ENCODE measurements at regions not wholly inside any gene's neighbourhood (a gene's known extent, or its start where the extent isn't known, plus 50 kb on each side); places are given as distances from the start of the nearest gene placed in this dataset.

DNA sequence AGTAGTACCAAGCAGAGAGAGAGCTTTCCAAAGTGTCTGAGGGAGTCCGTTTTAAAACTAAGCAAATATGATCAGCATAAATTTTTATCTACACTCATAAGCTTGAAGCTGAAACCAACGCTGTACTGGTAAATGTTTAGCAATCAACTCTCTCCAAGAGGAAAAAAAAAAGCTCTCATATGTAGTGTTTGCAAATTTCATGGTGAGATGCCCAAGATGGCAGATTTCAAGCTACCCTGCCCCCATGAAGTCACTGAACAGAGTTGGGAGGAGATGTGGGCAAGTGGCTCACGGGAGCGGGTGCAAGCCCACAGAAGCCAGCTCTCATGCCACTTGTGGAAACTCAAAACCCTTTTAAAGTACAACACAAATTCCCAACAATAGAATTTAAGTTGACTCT is 475.8 kb downstream of the BCAT1 start:
- no peak overlapping the region for H3K27ac Mint-ChIP-seq
- no peaks in the 10 kb centered on the region for H3K27me3 Mint-ChIP-seq
- no peak overlapping the region for H3K4me3 Mint-ChIP-seq
- H3K4me1 Mint-ChIP-seq (ENCODE audit: low read depth): no peaks in the 10 kb centered on the region
- DNase-seq: no peak
- no peaks in the 10 kb centered on the region for H3K36me3 Mint-ChIP-seq (ENCODE audit: low read depth)
- no peaks in the 10 kb centered on the region for H3K9me3 Mint-ChIP-seq

DNA sequence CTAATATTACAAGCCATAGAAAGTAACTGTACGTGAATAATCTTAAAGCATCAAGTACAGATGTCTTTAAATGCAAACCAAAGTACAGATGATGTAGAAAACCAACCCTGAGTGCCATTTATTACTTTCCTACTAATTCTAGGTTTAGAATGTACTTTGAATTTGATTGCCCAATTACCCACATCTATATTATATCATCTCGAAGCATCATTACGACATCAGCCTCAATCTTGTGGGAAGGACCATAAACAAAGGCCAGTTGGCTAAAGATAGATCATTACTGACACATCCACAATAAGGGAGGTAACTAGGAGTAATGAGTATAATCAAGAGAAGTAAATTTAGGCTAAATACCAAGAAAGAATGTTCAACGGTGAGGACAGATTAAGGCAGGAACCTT is 478.9 kb downstream of the BCAT1 start:
- no peaks in the 10 kb centered on the region for H3K9me3 Mint-ChIP-seq
- no peak overlapping the region for H3K27ac Mint-ChIP-seq
- H3K27me3 Mint-ChIP-seq: no peaks in the 10 kb centered on the region
- DNase-seq: no peak
- H3K4me3 Mint-ChIP-seq: no peak overlapping the region
- no peaks in the 10 kb centered on the region for H3K36me3 Mint-ChIP-seq (ENCODE audit: low read depth)
- H3K4me1 Mint-ChIP-seq (ENCODE audit: low read depth): no peaks in the 10 kb centered on the region

DNA sequence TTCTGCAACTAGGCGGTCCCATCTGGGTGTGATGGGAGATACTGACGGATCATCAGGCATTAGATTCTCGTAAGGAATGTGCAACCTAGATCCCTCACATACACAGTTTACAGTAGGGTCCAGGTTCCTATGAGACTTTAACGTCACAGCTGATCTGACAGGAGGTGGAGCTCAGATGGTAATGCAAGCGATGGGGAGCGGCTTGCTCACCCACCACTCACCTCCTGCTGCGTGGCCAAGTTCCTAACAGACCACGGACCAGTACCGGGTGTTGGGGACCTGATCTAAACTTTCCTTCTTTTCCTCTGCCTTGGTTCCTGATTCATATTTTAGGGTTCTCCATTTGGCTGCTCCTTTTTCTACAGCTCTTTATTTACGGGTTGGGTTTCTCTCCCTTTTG is 479.8 kb downstream of the BCAT1 start:
- DNase-seq: no peak
- no peaks in the 10 kb centered on the region for H3K36me3 Mint-ChIP-seq (ENCODE audit: low read depth)
- no peak overlapping the region for H3K27ac Mint-ChIP-seq
- H3K4me1 Mint-ChIP-seq (ENCODE audit: low read depth): no peaks in the 10 kb centered on the region
- H3K4me3 Mint-ChIP-seq: no peak overlapping the region
- no peaks in the 10 kb centered on the region for H3K9me3 Mint-ChIP-seq
- no peaks in the 10 kb centered on the region for H3K27me3 Mint-ChIP-seq

DNA sequence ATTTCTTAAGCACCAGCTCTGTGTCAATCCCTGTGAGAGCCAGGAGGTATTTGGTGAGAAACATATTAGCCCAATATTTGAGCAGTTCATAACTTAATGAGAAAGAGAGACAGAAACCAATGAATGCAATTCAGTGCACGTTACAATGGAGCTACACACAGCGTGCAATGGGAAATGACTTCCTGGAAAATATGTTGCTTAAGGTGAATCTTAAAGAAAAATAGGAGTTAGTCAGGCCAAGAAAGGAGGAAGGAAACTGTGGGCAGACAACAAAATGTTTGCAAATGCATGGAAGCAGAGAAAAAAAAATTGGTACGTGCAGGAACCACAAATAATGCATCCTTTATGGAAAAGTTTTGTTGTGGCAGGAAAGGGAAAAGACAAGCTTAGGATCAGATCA is 481.7 kb downstream of the BCAT1 start:
- no peaks in the 10 kb centered on the region for H3K36me3 Mint-ChIP-seq (ENCODE audit: low read depth)
- H3K27ac Mint-ChIP-seq: no peak overlapping the region
- H3K4me3 Mint-ChIP-seq: no peak overlapping the region
- H3K9me3 Mint-ChIP-seq: no peaks in the 10 kb centered on the region
- H3K27me3 Mint-ChIP-seq: no peaks in the 10 kb centered on the region
- no peak for DNase-seq
- peaks cover 2% of the 10 kb centered on the region for H3K4me1 Mint-ChIP-seq (ENCODE audit: low read depth)

DNA sequence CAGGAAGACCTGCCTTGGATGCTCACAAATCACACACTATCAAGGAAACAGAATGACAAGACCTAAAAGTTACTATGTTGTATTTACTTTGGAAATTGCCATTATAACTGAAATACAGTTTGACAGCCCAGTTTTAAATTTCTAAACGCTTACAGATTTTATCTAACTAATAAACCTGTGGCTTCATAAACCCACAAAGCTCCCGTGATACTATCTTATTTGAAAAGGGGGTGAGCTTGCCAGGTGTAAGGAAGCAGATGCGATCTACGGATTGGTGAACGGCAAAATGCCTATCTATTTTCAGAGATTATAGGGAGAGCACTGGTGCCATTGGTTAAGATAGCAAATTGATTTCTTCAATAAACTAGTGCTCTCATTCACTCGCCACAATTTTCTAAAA is 485.5 kb downstream of the BCAT1 start:
- no peak for DNase-seq
- Mint-ChIP-seq H3K27me3 (peaks cover 2% of the 10 kb centered on the region), H3K4me1 (ENCODE audit: low read depth) (peaks cover 2% of the 10 kb centered on the region), H3K36me3 (ENCODE audit: low read depth) (no peaks in the 10 kb centered on the region), H3K9me3 (no peaks in the 10 kb centered on the region), H3K4me3 (no peak overlapping the region), H3K27ac (no peak overlapping the region)

DNA sequence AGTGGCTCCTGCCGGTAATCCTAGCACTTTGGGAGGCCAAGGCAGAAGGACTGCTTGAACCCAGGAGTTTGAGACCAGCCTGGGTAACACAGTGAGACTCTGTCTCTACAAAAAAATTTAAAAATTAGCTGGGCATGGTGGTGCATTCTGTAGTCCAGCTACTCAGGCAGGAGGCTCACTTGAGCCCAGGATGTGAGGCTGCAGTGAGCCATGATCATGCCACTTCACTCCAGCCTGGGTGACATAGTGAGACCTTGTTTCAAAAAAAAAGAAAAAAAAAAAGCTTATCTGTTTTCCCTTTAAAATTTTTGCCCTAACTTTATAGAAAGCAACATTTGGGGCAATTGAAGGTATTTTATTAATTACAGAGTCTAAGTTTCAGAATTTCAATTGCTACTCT is 486.0 kb downstream of the BCAT1 start:
- no peaks in the 10 kb centered on the region for H3K9me3 Mint-ChIP-seq
- DNase-seq: no peak
- H3K4me3 Mint-ChIP-seq: no peak overlapping the region
- no peak overlapping the region for H3K27ac Mint-ChIP-seq
- no peaks in the 10 kb centered on the region for H3K36me3 Mint-ChIP-seq (ENCODE audit: low read depth)
- peaks cover 2% of the 10 kb centered on the region for H3K4me1 Mint-ChIP-seq (ENCODE audit: low read depth)
- peaks cover 2% of the 10 kb centered on the region for H3K27me3 Mint-ChIP-seq

DNA sequence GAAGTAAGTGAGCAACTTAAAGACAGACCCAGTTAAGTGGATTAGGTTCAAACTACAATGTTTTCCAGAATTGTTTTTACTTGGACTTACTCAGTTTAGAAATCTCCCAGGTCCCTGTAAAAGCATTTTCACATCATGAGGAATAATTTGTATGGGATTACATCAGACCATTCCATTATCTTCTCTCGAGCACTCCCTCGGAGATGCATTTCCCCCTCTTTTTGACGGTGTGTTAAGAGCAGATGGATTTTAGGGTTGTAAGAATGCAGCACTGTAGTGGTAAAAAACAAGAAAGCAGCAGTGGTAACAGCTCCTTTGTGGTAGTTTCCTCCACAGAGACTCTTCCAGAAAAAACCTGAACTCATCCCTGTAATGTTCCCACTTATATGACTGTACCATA is 488.4 kb downstream of the BCAT1 start:
- no peak for DNase-seq
- H3K36me3 Mint-ChIP-seq (ENCODE audit: low read depth): no peaks in the 10 kb centered on the region
- no peak overlapping the region for H3K4me3 Mint-ChIP-seq
- no peak overlapping the region for H3K27ac Mint-ChIP-seq
- no peaks in the 10 kb centered on the region for H3K9me3 Mint-ChIP-seq
- H3K27me3 Mint-ChIP-seq: peaks cover 2% of the 10 kb centered on the region
- H3K4me1 Mint-ChIP-seq (ENCODE audit: low read depth): peaks cover 2% of the 10 kb centered on the region

- H3K27ac Mint-ChIP-seq: no peak overlapping the region
- H3K36me3 Mint-ChIP-seq (ENCODE audit: low read depth): no peaks in the 10 kb centered on the region
- peaks cover 2% of the 10 kb centered on the region for H3K4me1 Mint-ChIP-seq (ENCODE audit: low read depth)
- no peak overlapping the region for H3K4me3 Mint-ChIP-seq
- peaks cover 2% of the 10 kb centered on the region for H3K27me3 Mint-ChIP-seq
- DNase-seq: no peak
- H3K9me3 Mint-ChIP-seq: no peaks in the 10 kb centered on the region
Measured at GRCh38 chr12:24460099-24460498, 488.8 kb downstream of the BCAT1 start.

DNA sequence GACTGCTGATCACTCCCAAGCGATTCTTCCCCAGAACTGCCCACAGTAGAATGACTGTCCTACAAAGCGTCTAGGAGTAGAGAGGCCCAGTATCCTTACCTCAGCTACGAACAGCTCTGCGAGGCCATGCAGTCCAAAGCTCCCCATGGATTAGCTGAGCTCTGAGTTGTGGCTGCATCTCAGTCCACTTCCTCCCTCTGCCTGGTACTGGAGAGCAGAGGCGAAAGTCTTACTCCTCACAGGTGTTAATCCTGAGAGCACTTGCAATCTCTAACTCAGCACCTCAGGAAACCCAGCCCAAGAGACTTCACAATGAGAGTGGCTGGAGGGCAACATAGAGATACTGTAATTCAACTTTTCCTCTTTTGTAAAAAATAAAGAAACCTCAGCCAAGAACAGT is 493.1 kb downstream of the BCAT1 start:
- Mint-ChIP-seq H3K9me3 (peaks cover 2% of the 10 kb centered on the region), H3K36me3 (ENCODE audit: low read depth) (no peaks in the 10 kb centered on the region), H3K4me3 (no peak overlapping the region), H3K27me3 (no peaks in the 10 kb centered on the region), H3K4me1 (ENCODE audit: low read depth) (no peaks in the 10 kb centered on the region), H3K27ac (no peak overlapping the region)
- no peak for DNase-seq

GRCh38 chr12:24447678-24448077 is 498.2 kb upstream of the SOX5 start:
- Mint-ChIP-seq H3K27ac (no peak overlapping the region), H3K4me1 (ENCODE audit: low read depth) (no peaks in the 10 kb centered on the region), H3K27me3 (no peaks in the 10 kb centered on the region), H3K4me3 (no peak overlapping the region), H3K9me3 (peaks cover 2% of the 10 kb centered on the region), H3K36me3 (ENCODE audit: low read depth) (no peaks in the 10 kb centered on the region)
- DNase-seq: no peak

DNA sequence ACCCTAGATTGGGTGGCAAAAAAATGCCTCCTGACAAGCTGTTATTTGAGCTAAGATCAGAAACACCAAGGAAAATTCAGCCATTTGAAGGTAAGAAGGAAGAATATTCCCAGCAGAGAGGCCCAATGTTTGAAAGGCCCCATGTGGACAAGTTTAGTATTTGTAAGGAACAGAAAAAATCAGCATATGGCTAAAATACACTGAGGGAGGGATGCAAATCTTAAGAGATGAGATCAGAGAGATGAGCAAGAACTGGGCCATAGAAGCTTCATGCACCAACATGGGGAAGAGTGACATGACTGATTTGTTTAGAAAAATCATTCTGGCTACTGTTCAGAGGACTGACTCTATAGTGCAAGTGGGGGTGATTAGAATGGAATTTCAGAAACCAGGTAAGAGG is 496.8 kb upstream of the SOX5 start:
- H3K4me1 Mint-ChIP-seq (ENCODE audit: low read depth): no peaks in the 10 kb centered on the region
- H3K27ac Mint-ChIP-seq: no peak overlapping the region
- H3K4me3 Mint-ChIP-seq: no peak overlapping the region
- H3K9me3 Mint-ChIP-seq: peaks cover 2% of the 10 kb centered on the region
- no peaks in the 10 kb centered on the region for H3K27me3 Mint-ChIP-seq
- no peaks in the 10 kb centered on the region for H3K36me3 Mint-ChIP-seq (ENCODE audit: low read depth)
- no peak for DNase-seq

DNA sequence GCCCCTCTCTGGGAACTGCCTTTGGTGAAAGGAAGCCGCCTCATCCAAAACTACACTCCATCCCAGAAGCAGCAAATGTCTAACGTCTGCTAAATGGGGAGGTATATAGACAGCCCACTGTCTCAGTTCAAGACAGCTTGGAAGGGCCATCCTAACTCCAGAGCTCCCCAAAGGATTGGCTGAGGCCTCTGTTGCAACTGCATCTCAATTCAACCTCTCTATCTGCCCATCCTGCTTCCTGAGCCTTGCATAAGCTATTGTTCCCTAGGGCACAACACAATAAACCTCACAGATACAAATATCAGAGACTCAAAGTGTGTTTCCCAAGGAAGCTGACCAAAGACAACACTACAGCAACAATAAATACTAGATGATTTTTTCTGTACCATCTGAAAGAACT is 495.2 kb upstream of the SOX5 start:
- Mint-ChIP-seq H3K27me3 (no peaks in the 10 kb centered on the region), H3K9me3 (no peaks in the 10 kb centered on the region), H3K4me3 (no peak overlapping the region), H3K4me1 (ENCODE audit: low read depth) (no peaks in the 10 kb centered on the region), H3K27ac (no peak overlapping the region), H3K36me3 (ENCODE audit: low read depth) (no peaks in the 10 kb centered on the region)
- no peak for DNase-seq

GRCh38 chr12:24441458-24441857 is 492.0 kb upstream of the SOX5 start:
- no peak overlapping the region for H3K4me3 Mint-ChIP-seq
- H3K27me3 Mint-ChIP-seq: no peaks in the 10 kb centered on the region
- H3K9me3 Mint-ChIP-seq: no peaks in the 10 kb centered on the region
- H3K36me3 Mint-ChIP-seq (ENCODE audit: low read depth): no peaks in the 10 kb centered on the region
- no peak overlapping the region for H3K27ac Mint-ChIP-seq
- no peaks in the 10 kb centered on the region for H3K4me1 Mint-ChIP-seq (ENCODE audit: low read depth)
- DNase-seq: no peak

DNA sequence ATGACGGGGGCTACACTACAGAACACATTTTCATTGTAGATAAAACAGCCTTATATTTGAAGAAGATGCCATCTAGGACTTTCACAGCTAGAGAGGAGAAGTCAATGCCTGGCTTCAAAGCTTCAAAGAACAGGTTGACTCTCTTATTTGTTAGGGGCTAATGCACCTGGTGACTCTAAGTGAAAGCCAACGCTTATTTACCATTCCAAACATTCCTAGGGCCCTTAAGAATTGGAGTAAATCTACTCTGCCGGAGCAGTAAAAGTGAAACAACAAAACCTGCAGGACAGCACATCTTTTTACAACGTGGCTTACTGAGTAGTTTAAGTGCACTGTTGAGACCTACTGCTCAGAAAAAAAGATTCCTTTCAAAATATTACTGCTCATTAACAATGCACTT is 487.2 kb upstream of the SOX5 start:
- Mint-ChIP-seq H3K4me1 (ENCODE audit: low read depth) (no peaks in the 10 kb centered on the region), H3K9me3 (no peaks in the 10 kb centered on the region), H3K4me3 (no peak overlapping the region), H3K27ac (no peak overlapping the region), H3K36me3 (ENCODE audit: low read depth) (no peaks in the 10 kb centered on the region), H3K27me3 (no peaks in the 10 kb centered on the region)
- DNase-seq: no peak

GRCh38 chr12:24431872-24432271 is 482.4 kb upstream of the SOX5 start:
- Mint-ChIP-seq H3K4me3 (no peak overlapping the region), H3K27me3 (no peaks in the 10 kb centered on the region), H3K4me1 (ENCODE audit: low read depth) (no peaks in the 10 kb centered on the region), H3K9me3 (no peaks in the 10 kb centered on the region), H3K36me3 (ENCODE audit: low read depth) (no peaks in the 10 kb centered on the region), H3K27ac (no peak overlapping the region)
- no peak for DNase-seq

DNA sequence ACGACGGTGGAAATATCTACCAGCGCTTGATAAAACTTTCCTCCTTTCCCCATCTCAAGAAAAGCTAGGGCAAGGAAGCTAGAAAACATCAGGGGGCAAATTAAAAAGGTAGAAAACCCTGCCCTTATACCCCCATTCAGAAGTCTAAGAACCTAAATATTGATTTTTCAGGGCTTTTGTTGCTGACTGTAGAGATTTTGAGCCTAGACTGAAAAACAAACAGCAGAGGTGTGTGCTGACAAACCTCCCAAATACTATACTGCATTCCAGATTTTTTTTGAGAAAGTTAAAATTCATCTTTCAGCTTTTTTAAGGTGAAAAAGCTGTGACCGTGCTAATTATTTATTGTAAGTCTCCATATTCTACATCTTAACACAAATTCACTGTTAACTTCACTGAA is 478.3 kb upstream of the SOX5 start:
- Mint-ChIP-seq H3K27me3 (no peaks in the 10 kb centered on the region), H3K4me1 (ENCODE audit: low read depth) (peaks cover 13% of the 10 kb centered on the region), H3K36me3 (ENCODE audit: low read depth) (no peaks in the 10 kb centered on the region), H3K4me3 (no peak overlapping the region), H3K9me3 (no peaks in the 10 kb centered on the region), H3K27ac (no peak overlapping the region)
- no peak for DNase-seq
